C4-2B (cell line): ENCODE measurements at regions not wholly inside any gene's neighbourhood (a gene's known extent, or its start where the extent isn't known, plus 50 kb on each side); places are given as distances from the start of the nearest gene placed in this dataset.

Experiments used
- CTCF ChIP-seq: fragments of 450-650 bp; conservative IDR thresholded peaks from 2 replicates; pipeline ENCODE4 v1.5.1; 2017; ENCODE audit warnings: mild to moderate bottlenecking
- ZFX ChIP-seq: fragments of 450-650 bp; IDR thresholded peaks from 2 replicates; pipeline ENCODE4 v1.6.1; 2017

- TF ChIP-seq CTCF (no peak), ZFX (no peak)
These were observed 710.3 kb downstream of the KCNA4 start for GRCh38 chr11:29306527-29306926.
